Liver (tissue), 3 donors: ENCODE measurements at regions not wholly inside any gene's neighbourhood (a gene's known extent, or its start where the extent isn't known, plus 50 kb on each side); places are given as distances from the start of the nearest gene placed in this dataset.

Source experiments
- CTCF ChIP-seq: fragments of 150-350 bp; IDR thresholded peaks from 2 replicates; pipeline ENCODE4 v1.5.1; 2017; ENCODE audit warnings: improper control_type of control experiment, low read depth, low read length; ENCODE audit not compliant: missing input control
- FOXA1 ChIP-seq: IDR thresholded peaks from 2 replicates; pipeline ENCODE4 v1.6.1; 2016; ENCODE audit warnings: antibody characterized with exemption
- GABPA ChIP-seq, 2 donors: IDR thresholded peaks in 1 of 2; conservative IDR thresholded peaks in 1 of 2; 2 replicates each; pipeline ENCODE4 v1.6.1; 2016; ENCODE audit warnings: antibody characterized with exemption in 2 of 2, mild to moderate bottlenecking in 1 of 2, moderate library complexity in 1 of 2
- JUND ChIP-seq, 2 donors: IDR thresholded peaks; 2 replicates each; pipeline ENCODE4 v1.6.1; 2016; ENCODE audit warnings: antibody characterized with exemption in 2 of 2
- RAD21 ChIP-seq, 2 donors: IDR thresholded peaks; 2 replicates each; pipeline ENCODE4 v1.6.1; 2016; ENCODE audit warnings: antibody characterized with exemption in 2 of 2, mild to moderate bottlenecking in 2 of 2
- RXRA ChIP-seq, 2 donors: IDR thresholded peaks; 2 replicates each; pipeline ENCODE4 v1.6.1; 2017 to 2018; ENCODE audit warnings: antibody characterized with exemption in 2 of 2, mild to moderate bottlenecking in 1 of 2
- SP1 ChIP-seq: IDR thresholded peaks from 2 replicates; pipeline ENCODE4 v1.6.1; 2018; ENCODE audit warnings: antibody characterized with exemption, mild to moderate bottlenecking
- TAF1 ChIP-seq: conservative IDR thresholded peaks from 2 replicates; pipeline ENCODE4 v1.6.1; 2016; ENCODE audit warnings: antibody characterized with exemption, mild to moderate bottlenecking
- YY1 ChIP-seq: IDR thresholded peaks from 2 replicates; pipeline ENCODE4 v1.6.1; 2016; ENCODE audit warnings: antibody characterized with exemption, mild to moderate bottlenecking
- TF ChIP-seq, protein P1 (sequence below): IDR thresholded peaks from 2 replicates; pipeline ENCODE4 v1.6.1; 2016; ENCODE audit warnings: antibody characterized with exemption
- donor health status: healthy.
- donor health status: healthy.

GRCh38 chr21:35925497-35925896 is 134.8 kb downstream of the SETD4 start:
- TF ChIP-seq FOXA1: no peak
- no peak for TF ChIP-seq TAF1
- no peak for TF ChIP-seq CTCF
- no peak for TF ChIP-seq GABPA (IDR thresholded peaks at IDR 0.05 in 1 of 2, conservative IDR thresholded peaks at IDR 0.05 in 1 of 2)
- no peak for TF ChIP-seq SP1
- no peak for TF ChIP-seq YY1
- no peak for TF ChIP-seq RXRA (IDR thresholded peaks at IDR 0.05)
- no peak for TF ChIP-seq JUND (IDR thresholded peaks at IDR 0.05)
- TF ChIP-seq RAD21 (IDR thresholded peaks at IDR 0.05): no peak
- TF ChIP-seq, protein P1, sequence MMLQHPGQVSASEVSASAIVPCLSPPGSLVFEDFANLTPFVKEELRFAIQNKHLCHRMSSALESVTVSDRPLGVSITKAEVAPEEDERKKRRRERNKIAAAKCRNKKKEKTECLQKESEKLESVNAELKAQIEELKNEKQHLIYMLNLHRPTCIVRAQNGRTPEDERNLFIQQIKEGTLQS: no peak
